EH (cell line): ENCODE measurements at regions not wholly inside any gene's neighbourhood (a gene's known extent, or its start where the extent isn't known, plus 50 kb on each side); places are given as distances from the start of the nearest gene placed in this dataset.

Experiments used
- DNase-seq: peaks from one replicate; pipeline ENCODE4 v3.0.0-alpha.2; 2015; ENCODE audit warnings: low read depth

DNA sequence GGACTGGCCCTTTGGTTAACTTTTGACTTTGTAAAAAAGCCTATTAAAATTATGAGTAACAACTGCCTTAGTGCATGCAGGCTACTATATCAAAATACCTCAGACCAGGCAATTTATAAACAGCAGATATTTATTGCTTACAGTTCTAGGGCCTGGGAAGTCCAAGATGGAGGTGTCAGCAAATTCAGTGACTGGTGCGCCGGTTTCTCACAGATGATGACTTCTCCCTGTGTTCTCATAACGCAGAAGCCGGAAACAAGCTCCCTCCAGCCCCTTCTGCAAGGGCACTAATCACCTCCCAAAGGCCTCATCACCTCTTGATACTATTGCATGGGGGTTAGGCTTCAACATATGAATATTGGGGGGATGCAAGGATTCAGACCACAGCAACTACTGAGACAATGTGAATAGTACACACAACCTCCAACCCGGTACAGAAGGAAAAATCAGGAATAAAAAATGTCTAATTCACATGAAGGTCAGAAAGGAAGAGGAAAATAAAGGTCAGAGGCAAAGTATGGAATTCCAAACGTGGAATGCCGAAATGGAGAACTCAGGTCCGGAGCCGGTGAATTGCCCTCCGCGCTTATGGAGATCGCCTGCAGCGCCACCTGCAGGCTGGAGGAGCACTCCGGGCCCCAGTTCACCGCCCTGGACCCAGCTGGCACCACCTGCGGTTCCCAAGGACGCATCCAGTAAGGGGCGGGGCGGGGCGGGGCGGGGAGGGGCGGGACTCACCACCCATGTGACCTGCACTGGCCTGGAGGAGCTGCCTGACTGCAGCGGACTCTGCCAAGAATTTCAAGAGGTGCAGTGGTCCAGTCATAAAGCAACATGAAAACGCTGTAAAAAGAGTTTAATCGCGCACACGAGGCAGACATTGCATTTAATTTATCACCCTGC, 203.4 kb downstream of the KIF26A start:
- DNase-seq: no peak

DNA sequence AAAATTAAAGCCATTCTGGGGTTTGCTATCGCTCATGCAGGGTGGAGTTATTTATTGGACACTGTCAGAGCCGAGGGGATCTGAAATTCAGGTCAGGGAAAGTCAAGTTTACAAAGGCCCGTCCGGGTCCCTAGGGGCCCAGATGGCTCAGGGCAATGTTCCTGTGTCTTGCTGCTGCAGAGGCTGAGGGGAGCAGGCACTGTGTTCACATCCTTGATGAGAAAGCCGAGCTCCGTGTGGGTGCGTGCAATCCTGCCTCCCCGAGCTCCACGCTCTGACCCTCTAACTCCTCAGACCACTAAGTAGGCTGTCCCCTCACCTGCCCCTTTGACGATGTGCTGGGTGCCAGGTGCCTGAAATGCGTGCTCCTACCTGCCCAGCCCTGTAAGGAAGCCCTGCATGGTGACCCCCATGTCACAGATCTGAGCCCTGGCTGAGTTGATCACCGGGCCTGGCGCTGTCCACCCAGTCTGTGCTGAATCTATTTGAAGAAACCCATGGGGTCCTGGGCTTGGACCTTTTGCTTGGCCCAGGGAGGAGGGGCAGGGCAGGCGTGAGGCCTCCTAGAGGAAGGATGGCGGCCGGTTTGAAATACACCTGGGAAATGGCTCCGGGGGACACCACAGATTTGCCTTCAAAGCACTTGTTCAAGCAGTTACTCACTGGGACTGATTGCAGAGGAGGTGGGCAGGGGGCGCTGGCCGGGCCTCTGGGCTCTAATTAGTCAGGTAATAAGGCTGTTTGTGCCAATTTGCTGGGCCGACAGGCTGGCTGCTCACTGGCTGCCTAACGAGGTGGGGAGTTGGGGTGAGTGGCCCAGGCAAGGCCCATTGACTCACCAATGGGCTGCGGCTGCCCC, 204.3 kb downstream of the KIF26A start:
- DNase-seq: no peak

DNA sequence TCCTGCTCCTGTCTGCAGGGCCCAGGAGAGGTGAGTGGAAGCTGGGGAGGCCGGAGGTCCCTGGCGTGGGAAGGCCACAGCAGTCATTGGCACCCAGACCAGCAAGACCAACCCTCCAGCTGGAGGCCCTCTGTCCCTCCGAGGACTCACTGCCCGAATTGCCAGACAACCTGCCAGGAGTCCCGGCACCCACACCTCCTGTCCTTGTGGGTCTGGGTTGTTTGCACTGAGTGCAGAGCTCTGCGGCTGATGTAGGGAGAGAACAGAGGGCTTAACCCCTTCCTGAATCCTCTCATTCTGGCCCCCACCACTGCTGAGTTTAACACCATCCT, 204.9 kb downstream of the KIF26A start:
- DNase-seq: no peak

DNA sequence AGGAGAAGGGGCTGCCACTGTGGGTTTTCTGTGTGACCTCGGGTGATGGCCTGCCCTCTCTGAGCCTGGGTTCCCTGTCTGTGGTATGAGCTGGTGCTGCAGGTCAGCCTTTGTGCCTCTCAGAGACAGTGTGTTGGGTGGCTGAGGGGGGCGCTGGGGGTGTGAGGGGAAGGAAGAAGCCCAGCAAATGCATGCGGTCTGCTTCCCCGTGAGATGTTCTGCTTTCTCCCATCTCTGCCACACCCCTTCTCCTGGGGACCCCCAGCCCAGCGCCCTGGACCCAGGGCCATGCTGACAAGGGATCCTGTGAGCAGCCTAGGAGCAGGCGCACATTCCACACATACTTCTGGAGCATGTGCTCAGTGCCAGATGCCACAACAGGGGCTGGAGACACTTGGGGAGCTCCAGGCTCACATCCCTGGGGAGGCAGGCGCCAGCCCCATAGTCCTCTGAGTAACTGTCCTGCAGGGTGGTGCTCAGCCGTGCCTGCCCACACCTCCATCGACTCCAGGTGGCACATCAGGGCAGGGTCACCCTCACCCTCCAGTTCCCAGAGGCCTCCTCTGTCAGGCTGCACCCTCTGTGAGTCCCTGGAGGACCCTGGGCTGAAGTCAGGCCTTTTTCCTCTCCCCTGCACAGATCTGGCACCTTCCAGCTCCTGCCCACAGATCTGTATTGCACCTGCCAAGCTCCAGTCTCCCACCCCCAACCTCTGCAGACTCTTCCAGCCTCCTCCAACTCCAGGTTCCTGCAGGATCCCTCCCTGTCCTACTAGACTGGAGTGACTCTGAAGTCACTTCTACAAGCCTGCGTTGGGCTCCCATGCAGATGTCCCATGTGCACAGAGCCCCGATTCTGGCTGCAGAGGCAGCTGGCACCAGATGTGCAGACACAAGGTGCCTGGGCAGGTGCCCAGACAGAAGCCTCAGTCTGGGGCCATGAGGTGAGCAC, 205.6 kb downstream of the KIF26A start:
- no peak for DNase-seq

DNA sequence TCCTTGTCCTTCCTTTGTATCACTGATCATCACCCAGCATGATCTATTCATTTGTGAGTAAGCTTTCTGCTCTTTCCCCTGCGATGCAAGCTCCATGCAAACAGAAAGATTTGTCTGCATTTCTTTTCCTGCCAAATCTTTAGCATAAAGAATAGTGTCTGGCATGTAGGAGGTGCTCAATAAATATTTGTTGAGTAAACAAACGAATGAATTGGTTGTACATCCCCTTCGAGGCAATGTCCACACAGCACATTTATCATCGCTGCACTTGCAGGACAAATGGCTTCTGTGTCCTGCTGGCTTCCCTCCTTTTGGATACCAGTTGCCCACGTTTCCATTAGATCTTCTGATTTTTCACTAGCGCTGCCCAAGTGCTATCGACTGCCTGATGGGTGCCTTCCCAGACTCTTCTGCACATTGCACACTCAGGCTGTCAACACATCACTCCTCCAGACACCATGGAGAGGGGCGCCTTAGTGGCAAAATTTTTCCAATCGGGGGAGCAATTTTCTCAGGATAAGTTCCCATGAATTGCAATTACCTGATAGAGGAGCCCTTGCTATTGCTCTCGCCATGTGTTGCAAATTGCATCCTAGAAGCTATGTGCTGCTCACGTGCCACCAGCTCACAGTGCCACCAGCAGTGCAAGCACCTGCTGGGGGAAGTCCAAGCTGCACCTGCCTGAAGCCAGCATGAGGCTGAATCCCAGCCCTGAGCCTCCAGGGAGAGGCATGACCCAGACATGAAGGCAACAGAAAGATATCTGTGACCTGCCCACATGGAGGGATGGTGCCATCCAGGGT, 206.6 kb downstream of the KIF26A start:
- DNase-seq: no peak

DNA sequence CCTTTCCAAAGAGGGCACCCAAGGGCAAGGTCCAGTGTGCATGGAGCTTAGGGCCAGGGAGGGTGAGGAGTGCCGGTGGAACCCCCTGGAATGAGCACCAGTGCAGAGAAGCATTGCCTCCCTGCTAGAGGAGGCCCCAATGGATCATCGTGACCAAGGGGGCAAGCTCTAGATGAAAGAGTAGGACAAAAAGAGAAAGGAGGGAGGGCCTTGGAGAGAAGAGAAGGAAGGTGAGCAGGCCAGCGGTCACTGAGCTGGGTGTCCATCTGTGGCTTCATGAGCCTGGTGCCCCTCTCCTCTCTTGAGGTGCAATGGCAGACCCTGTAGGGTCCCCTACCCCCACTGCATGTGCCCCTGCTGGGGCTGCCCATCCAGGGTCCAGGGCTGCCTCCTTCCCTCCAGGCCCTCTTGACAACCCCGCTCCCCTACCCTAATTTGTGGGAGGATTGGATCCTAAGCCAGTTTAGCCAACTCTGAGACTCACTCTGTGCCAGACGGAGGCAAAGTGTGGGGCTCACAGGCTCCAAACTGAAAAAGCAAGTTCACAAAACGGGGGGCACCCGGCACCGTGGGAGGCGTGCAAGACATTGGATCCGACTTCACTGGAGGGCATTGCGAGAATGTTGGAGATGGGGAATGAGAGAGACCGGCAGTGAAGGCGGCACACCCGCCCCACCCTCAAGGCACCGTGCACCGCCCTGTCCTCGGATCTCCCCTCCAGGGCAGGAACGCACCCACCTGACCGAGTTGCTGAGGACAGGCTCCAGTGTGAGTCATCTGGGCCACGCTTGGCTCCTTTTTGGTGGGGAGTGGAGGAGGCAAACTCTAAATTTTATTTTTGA, 207.5 kb downstream of the KIF26A start:
- DNase-seq: no peak

DNA sequence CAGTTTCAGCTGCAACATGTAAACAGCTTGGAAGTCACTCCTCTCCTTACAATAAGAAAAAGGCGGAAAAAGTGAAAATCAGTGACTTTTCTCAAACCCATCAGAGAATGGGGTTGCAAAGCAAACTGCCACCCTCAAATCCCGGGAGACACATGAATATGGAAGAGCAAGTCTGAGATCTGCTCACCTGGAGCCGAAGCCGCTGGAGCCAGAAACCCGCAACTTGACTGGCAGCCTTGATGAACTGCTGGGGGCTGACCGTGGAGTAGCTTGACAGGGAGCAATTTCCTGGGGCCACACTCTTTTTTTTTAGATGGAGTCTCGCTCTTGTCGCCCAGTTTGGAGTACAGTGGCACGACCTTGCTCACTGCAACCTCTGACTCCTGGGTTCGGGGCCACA, 208.2 kb downstream of the KIF26A start:
- DNase-seq: no peak

DNA sequence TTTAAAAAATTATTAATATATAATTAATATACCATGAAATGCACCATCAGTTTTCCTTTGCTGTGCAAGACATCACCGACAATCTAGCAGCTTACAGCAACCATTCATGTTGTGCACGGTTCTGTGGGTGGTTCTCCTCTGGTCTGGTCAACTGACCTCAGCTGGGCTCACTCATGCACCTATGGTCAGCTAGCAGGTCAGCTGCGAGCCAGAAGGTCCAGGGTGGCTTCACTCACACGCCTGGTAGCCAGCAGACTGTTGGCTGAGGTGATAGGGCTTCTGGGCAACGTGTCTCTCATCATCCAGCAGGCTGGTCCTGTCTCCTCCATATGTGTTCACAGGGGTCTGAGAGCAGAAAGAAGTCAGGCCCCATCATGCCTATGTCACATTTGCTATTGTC, 210.4 kb downstream of the KIF26A start:
- DNase-seq: no peak

DNA sequence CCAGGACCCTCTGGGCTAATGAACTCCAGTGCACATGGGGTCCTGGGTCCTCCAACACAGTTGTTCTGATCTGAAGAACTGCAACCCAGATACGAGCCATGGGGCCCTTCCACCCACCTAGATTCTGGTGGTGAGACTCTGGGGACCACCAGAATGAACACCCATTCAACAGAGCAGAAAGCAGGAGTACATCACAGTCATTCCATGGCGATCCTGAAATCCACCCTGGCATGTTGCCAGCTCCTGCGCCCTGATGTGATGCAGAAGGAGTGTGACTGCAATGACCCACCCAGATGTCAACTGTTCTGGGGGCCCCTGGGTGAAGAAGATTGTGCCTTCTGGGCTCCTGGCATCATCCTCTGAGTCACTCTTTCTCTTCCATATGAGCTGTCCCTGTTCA, 211.6 kb downstream of the KIF26A start:
- no peak for DNase-seq

DNA sequence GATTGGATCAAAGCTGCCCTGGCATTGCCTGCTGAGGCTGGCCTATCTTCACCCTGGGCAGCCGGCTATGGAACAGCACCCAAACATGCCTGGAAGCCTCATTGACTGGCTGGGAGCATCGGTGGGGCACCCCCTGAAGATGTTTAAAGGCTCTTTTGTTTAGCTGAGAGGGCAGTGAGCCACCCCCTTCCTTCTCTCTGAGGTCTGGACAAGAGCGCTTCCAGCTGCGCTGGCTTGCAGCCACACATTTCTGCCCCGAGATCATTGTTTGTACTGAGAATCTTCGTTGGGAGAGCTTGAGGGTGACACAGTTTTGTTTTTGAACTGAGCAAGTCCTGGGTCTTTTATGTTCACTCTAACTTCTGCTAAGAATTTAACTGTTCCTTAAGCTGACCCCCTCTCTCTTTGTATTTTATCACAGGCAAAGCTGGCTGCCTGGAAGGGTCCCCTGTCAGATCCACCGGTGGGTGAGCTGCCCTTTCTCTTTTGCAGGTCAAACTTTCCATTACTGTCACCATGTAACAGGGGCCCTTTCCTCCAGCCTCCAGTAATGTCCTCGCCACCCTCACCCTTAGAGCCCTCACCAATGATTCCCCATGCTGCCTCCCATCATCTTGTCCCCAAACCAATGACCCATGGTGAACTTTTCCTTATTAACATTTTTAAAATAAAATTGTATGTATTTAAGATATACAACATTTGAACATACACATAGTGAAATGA, 212.2 kb downstream of the KIF26A start:
- DNase-seq: no peak

DNA sequence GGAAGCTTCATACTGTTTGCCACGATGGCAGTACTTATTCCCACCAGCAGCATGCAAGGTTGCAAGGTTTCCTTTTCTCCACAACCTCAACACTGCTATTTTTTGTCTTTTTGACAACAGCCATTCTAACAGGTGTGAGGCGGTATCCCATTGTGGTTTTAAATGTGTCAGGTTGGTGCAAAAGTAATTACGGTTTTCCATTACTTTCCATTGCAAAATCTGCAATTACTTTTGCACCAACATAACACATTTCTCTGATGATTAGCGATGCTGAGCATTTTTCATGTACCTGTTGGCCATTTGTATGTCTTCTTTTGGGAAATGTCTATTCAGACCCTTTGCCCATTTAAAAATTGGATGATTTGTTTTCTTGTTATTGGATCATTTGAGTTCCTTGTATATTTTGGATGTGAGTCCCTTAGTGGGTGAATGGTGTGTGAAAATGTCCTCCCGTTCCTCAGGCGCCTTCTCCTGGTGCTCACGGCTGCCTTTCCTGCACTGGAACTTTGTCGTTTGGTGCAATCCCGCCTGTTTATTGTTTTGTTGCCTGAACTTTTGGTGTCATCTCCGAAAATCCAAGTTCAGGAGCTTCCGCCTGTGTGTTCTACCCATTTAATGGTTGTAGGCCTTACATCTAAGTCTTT, 213.6 kb downstream of the KIF26A start:
- DNase-seq: no peak

DNA sequence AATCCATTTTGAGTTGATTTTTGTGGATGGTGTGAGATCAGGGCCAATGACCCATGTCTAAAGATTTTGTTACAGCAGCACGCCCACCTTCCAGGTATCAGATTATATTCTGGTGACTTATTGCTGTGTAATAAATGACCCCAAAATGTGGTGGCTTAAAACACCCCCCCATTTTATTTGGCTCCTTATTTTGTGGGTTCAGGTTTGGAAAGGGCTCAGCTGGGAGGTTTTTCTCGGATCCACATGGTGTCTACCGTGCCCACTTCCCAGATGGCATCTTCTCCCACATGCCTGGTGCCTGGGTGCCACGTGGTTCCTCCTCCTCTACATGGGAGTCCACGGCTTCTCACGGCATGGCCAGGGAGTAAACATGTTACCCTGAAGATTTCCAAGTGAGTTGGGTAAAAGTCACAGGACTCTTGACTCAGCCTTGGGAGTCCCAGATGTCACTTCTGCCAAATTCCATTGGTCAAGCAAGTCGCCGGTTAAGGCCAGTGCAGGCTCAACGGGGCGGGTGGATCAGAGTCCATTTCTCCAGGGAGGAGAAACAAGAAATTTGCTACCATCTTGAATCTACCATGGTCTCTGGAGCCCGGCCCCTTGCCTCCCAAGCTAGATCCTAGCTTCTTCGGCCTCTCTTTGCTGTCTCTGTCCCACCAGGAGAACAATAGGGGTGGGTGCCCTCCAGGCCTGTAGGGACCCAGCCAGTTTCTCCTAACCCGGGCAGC, 214.3 kb downstream of the KIF26A start:
- no peak for DNase-seq

DNA sequence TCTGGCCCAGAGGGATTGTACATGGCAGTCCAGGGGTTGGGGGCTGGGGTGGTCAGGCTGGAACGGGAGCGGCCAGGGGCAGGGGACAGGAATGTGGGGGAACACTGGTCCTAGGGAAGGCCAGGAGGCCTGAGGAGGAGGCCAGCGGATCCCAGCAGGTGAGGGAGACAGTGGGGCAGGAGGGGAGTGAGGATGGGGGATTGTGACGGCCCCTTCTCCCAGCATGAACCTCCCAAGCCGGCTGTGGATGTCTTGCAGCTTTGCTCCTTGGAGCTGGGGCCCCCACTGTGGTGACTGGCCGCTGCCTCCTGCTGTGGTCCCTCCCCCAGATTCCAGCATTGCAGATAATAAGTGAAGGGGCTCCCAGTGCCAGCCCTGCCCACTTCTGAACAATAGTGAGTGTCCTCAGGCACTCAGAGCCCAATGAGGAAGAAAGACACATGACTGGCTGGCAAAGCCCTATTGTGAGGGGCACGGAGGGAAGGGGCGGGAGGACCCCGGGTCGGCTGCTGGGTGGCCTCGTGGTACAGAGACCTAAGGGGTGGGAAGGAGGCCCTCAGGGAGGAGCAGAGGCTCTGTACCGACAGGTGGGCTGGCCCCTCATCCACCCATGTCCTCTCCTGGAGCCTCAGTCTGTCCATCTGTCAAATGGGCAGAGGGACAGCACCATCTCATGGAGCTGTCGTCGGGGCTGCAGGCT, 215.0 kb downstream of the KIF26A start:
- DNase-seq: no peak

DNA sequence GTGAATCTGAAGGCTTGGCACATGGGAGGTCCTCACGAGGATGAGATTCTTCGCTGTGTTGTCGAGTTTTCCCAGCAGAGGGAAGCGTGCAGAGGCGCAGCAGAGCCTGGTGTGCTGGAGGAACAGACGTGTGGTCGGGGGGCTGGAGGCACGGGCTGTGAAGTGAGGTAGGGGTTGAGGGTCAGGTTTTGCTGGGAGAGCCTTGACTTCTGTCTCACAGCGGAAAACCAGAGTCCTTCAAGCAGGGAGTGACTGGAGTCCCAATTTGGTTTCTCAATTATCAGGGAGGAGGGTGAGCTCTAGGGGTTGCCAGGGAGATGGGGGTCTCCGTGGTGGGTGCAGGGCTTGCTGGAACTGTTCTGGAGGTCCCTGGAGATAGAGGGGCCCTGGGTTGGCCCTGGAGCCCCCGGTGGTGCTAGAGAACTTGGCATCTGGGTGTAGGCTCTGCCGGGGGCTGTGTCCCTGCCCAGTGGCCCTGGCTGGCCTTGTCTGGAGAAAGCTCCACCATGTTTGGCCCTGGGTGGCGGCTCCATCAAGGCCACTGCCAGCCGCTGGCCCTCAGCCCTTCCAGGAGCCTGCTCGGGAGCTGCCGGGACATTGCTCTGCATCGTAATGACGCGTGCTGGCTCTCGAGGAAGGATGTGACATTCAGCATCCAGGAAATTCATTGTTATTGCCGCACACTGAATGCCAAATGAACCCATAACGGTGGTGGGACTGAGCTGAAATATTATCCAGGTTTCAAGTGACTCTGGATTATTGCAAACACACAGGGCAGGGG, 215.7 kb downstream of the KIF26A start:
- no peak for DNase-seq

DNA sequence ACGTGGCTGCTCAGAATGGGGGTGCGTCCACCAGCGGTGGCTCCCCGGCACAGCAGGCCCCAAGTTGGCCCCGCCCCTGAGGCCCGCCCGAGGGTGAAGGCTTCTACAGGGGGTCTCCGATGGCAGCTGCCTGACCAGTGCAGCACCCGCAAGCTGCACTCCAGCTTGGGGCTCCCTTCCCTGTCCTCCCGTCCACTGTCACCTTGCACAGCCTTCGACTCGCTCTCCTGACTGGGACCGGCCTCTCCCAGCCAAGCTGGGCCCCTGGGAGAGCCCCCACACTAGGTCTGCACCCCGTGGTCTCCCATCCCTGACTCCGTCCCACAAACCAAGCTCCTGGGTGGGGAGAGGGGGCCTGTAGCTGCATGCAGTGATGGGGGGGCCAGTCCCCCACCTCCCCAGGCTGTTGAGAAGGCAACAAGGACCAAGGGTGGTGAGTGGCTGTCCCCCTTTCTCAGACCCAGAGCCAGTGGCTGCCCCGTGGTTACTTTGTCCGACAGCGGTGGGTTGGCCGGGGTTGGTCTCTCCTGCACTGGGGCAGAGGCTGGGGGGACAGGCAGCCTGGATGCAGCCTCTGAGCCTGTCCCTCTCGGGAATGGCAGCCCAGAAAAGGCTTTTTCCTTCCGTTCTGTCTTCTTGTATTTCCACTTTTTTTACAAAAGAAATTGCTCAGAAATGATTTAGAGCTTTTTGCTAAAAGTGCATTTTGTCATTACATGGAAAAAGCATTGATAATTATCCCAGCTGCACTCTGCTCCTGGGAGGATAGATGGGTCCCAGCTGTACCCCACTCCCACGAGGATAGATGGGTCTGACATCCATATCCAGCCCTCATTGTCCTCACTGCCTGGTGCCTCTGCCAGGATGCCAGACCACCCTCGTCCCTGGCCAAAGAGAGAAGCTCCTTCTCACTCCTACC, 217.0 kb downstream of the KIF26A start:
- no peak for DNase-seq
